Left lung (tissue), 4 donors: ENCODE measurements at regions not wholly inside any gene's neighbourhood (a gene's known extent, or its start where the extent isn't known, plus 50 kb on each side); places are given as distances from the start of the nearest gene placed in this dataset.

Experiments used
- ATAC-seq: fragments of 200-7000 bp; cut with Tn5 transposase; one replicate; pipeline ENCODE4 v1.9.1; 2020; ENCODE audit warnings: moderate library complexity
- DNase-seq, 4 donors: peaks; one replicate each; pipeline ENCODE4 v3.0.0-alpha.2; 2013 to 2020
- H3K27ac ChIP-seq, 2 donors: fragments of 200-600 bp; sonication (generic) in 1 of 2; one replicate each; pipeline versions ENCODE4 v1.5.0 to v1.8.0; 2020 to 2021
- H3K27me3 ChIP-seq, 2 donors: fragments of 200-600 bp; sonication (generic) in 1 of 2; one replicate each; pipeline versions ENCODE4 v1.5.0 to v1.8.0; 2020 to 2021
- H3K36me3 ChIP-seq, 2 donors: fragments of 200-600 bp; sonication (generic) in 1 of 2; one replicate each; pipeline versions ENCODE4 v1.5.0 to v1.8.0; 2020 to 2021
- H3K4me1 ChIP-seq, 2 donors: fragments of 200-600 bp; one replicate each; pipeline ENCODE4 v1.8.0; 2021
- H3K4me3 ChIP-seq, 2 donors: fragments of 200-600 bp; sonication (generic) in 1 of 2; one replicate each; pipeline versions ENCODE4 v1.5.0 to v1.8.0; 2020 to 2021; ENCODE audit warnings: mild to moderate bottlenecking in 1 of 2
- H3K9me3 ChIP-seq, 2 donors: fragments of 200-600 bp; sonication (generic) in 1 of 2; one replicate each; pipeline versions ENCODE4 v1.5.0 to v1.8.0; 2020 to 2021
- CTCF ChIP-seq, 2 donors: fragments of 200-600 bp; sonication (generic) in 1 of 2; IDR thresholded peaks; one replicate each; pipeline versions ENCODE4 v1.5.0 to v1.8.0; 2021; ENCODE audit warnings: antibody characterized with exemption in 2 of 2
- intact Hi-C, 2 donors: fragments of 100-400 bp; cut with DNase I; formaldehyde crosslinking; loops; one replicate each; pipeline versions ENCODE4 v1.11.2 to v1.14.2; 2022
- donor health status: DM: no; HTN: yes; CAD: no.
- donor health status: DM: no; HTN: no; CAD: no.

DNA sequence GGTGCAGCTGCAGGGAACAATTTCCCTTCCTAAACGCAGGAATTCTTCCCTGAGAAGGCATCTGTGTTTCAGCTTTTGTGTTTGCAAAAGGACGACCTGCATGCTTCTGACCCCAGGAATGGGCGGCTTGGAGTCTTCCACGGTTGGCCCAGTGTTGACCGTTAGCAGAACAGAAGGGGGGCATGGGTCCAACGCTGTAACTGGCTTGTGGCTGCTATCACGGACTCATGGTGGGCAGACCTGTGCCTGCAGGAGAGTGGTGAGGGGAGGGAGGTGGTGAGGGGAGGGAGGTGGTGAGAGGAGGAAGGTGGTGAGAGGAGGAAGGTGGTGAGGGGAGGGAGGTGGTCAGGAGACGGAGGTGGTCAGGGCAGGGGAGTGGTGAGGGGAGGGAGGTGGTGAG, 388.6 kb upstream of the IRX4 start:
- DNase-seq (peak in 1 of 4 donors; percentile 11), ATAC-seq (no peak)
- no peaks in the 10 kb centered on the region for H3K9me3 ChIP-seq
- H3K27me3 ChIP-seq = peaks cover 0 to 40% of the 10 kb centered on the region in 2 donors
- H3K4me1 ChIP-seq = no peaks in the 10 kb centered on the region
- intact Hi-C loops = no loop called here
- no peaks in the 10 kb centered on the region for H3K36me3 ChIP-seq
- no peak overlapping the region for H3K27ac ChIP-seq
- no peak overlapping the region for H3K4me3 ChIP-seq
- no peak for TF ChIP-seq CTCF (IDR thresholded peaks at IDR 0.05)

DNA sequence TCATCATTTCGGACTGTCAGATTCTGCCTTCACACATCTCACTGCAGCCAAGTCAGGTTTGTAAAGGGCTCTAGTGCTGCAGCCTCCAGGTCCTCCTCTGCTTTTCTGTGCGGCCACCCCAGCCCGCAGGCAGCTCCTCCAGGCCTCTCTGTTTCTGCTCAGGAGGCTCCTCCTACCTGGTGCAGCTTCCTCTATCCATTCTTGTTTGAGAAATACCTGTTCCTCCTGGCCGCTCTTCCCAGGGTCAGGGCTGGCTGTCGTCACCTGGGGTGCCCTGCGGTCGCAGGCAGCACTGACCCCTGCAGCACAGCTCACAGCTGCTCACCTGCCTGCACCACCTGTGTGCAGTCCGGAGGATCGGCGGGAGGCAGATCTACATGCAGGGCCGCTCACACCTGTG, 387.7 kb upstream of the IRX4 start:
- no peak for TF ChIP-seq CTCF (IDR thresholded peaks at IDR 0.05)

DNA sequence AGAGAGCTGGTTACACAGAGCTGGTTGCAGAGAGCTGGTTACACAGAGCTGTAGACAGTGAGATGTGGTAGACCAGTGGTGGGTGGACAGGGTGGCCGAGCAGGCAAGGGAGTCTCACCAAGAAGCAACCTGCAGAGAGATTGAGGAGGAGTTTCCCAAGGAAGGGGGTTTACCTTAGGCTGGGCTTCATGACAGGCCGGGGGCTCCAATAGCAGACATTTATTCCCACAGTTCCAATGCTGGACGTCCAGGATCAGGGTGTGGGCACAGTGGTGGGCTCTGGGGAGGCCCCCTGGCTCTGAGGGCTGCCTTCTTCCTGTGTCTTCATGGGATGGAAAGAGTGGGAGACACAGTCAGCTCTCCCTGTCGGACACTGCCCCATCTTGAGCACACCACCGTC, 386.9 kb upstream of the IRX4 start:
- no peaks in the 10 kb centered on the region for H3K4me1 ChIP-seq
- ATAC-seq (no peak), DNase-seq (peak in 1 of 4 donors; percentile 28)
- H3K27me3 ChIP-seq = peaks cover 0 to 28% of the 10 kb centered on the region in 2 donors
- no peak overlapping the region for H3K27ac ChIP-seq
- no peak for TF ChIP-seq CTCF (IDR thresholded peaks at IDR 0.05)
- no peaks in the 10 kb centered on the region for H3K9me3 ChIP-seq
- intact Hi-C loops = no loop called here
- no peaks in the 10 kb centered on the region for H3K36me3 ChIP-seq
- no peak overlapping the region for H3K4me3 ChIP-seq

More for the DNA sequence above, 387.7 kb upstream of the IRX4 start:
- intact Hi-C loops = no loop called here
- DNase-seq (peak in 1 of 4 donors; percentile 62), ATAC-seq (no peak)
- Histone ChIP-seq H3K4me1 (no peaks in the 10 kb centered on the region), H3K27me3 (peaks cover 0 to 33% of the 10 kb centered on the region in 2 donors), H3K36me3 (no peaks in the 10 kb centered on the region), H3K4me3 (no peak overlapping the region), H3K9me3 (no peaks in the 10 kb centered on the region), H3K27ac (no peak overlapping the region)

- no peak overlapping the region for H3K4me3 ChIP-seq
- no peaks in the 10 kb centered on the region for H3K36me3 ChIP-seq
- no peaks in the 10 kb centered on the region for H3K4me1 ChIP-seq
- ATAC-seq = no peak
- H3K9me3 ChIP-seq = no peaks in the 10 kb centered on the region
- intact Hi-C loops = no loop called here
- H3K27ac ChIP-seq = no peak overlapping the region
- TF ChIP-seq CTCF (IDR thresholded peaks at IDR 0.05) = no peak
- peaks cover 0 to 18% of the 10 kb centered on the region in 2 donors for H3K27me3 ChIP-seq
- peak in 1 of 4 donors; percentile 46 for DNase-seq
Measured at GRCh38 chr5:2267991-2268390, 385.3 kb upstream of the IRX4 start.

DNA sequence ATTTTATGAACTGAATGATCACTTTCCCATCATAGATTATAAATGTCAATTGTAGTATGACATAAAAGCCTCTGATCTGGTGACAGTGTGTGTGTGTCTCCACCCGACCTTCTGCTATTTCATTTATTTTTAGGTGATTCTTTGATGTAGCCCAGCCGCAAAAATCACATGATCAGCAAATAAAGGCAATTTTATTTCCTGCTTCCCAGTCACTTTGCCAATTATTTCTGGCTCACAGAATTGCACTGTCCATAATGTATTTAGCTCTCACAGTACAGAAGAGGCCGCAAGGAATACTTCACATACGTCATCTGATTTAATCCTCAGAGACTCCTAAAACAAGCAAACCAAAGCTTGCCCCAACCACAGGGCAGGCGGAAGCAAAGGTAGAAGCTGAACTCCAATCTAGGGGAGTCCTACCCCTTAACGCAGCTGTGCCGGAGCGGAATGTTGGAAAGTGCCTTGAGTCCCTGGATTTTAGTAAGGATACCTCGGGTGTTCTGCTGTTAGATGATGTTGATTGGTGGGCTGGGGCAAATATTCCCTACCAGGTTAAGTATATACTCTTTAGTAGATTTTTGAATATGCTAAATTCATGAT, 384.0 kb upstream of the IRX4 start:
- H3K36me3 ChIP-seq = no peaks in the 10 kb centered on the region
- peaks cover 0 to 16% of the 10 kb centered on the region in 2 donors for H3K27me3 ChIP-seq
- H3K9me3 ChIP-seq = no peaks in the 10 kb centered on the region
- no peak for TF ChIP-seq CTCF (IDR thresholded peaks at IDR 0.05)
- no peak overlapping the region for H3K27ac ChIP-seq
- no peaks in the 10 kb centered on the region for H3K4me1 ChIP-seq
- ATAC-seq (no peak), DNase-seq (no peak)
- H3K4me3 ChIP-seq = no peak overlapping the region
- intact Hi-C loops = no loop called here
